H9 (cell line): ENCODE measurements at regions not wholly inside any gene's neighbourhood (a gene's known extent, or its start where the extent isn't known, plus 50 kb on each side); places are given as distances from the start of the nearest gene placed in this dataset.

Source experiments
- DNase-seq: peaks from one replicate; pipeline ENCODE4 v3.0.0-alpha.2; 2017
- H2AFZ ChIP-seq: one replicate; pipeline ENCODE4 v1.6.1; 2013; ENCODE audit warnings: mild to moderate bottlenecking, low read length, control low read depth, moderate library complexity
- H2AK5ac ChIP-seq: 2 replicates; pipeline ENCODE4 v1.6.1; 2013; ENCODE audit warnings: low read length, control low read depth, mixed read lengths; ENCODE audit not compliant: insufficient read length
- H2BK120ac ChIP-seq: one replicate; pipeline ENCODE4 v1.6.1; 2013; ENCODE audit warnings: low read depth, mild to moderate bottlenecking, low read length, control low read depth, inconsistent platforms; ENCODE audit not compliant: poor library complexity, severe bottlenecking
- H2BK12ac ChIP-seq: 2 replicates; pipeline ENCODE4 v1.6.1; 2013; ENCODE audit warnings: low read length, control low read depth, mixed read lengths, low read depth; ENCODE audit not compliant: insufficient read length
- H2BK15ac ChIP-seq: 2 replicates; pipeline ENCODE4 v1.6.1; 2013; ENCODE audit warnings: low read depth, low read length, control low read depth
- H2BK20ac ChIP-seq: one replicate; pipeline ENCODE4 v1.6.1; 2013; ENCODE audit warnings: low read depth, mild to moderate bottlenecking, low read length, control low read depth, inconsistent platforms; ENCODE audit not compliant: poor library complexity, severe bottlenecking
- H2BK5ac ChIP-seq: 2 replicates; pipeline ENCODE4 v1.6.1; 2013; ENCODE audit warnings: low read length, control low read depth, mixed read lengths; ENCODE audit not compliant: insufficient read length
- H3K14ac ChIP-seq: 2 replicates; pipeline ENCODE4 v1.6.1; 2013; ENCODE audit warnings: low read length, control low read depth; ENCODE audit not compliant: insufficient read depth
- H3K18ac ChIP-seq: 2 replicates; pipeline ENCODE4 v1.6.1; 2013; ENCODE audit warnings: low read depth, mild to moderate bottlenecking, mixed read lengths, low read length, control low read depth; ENCODE audit not compliant: insufficient read length
- H3K23ac ChIP-seq: 2 replicates; pipeline ENCODE4 v1.6.1; 2013; ENCODE audit warnings: low read length, control low read depth, mixed read lengths, low read depth; ENCODE audit not compliant: insufficient read length
- H3K23me2 ChIP-seq: 2 replicates; pipeline ENCODE4 v1.6.1; 2013; ENCODE audit warnings: low read depth, mild to moderate bottlenecking, mixed read lengths, low read length, control low read depth; ENCODE audit not compliant: insufficient read length, poor library complexity, severe bottlenecking
- H3K27ac ChIP-seq: 2 replicates; pipeline ENCODE4 v1.5.1; 2013; ENCODE audit warnings: low read length, control low read depth, mixed read lengths, low read depth; ENCODE audit not compliant: insufficient read length
- H3K27me3 ChIP-seq: 2 replicates; pipeline ENCODE4 v1.6.1; 2013; ENCODE audit warnings: low read length, control low read depth, inconsistent platforms; ENCODE audit not compliant: insufficient read depth
- H3K4ac ChIP-seq: 2 replicates; pipeline ENCODE4 v1.6.1; 2013; ENCODE audit warnings: low read depth, mild to moderate bottlenecking, control low read depth, inconsistent platforms, low read length, moderate library complexity
- H3K4me1 ChIP-seq: 2 replicates; pipeline ENCODE4 v1.6.1; 2013; ENCODE audit warnings: low read length, control low read depth, inconsistent platforms; ENCODE audit not compliant: insufficient read depth
- H3K4me2 ChIP-seq: 2 replicates; pipeline ENCODE4 v1.6.1; 2013; ENCODE audit warnings: low read length, control low read depth, mixed read lengths; ENCODE audit not compliant: insufficient read length, insufficient read depth
- H3K56ac ChIP-seq: 2 replicates; pipeline ENCODE4 v1.6.1; 2013; ENCODE audit warnings: low read depth, mild to moderate bottlenecking, mixed read lengths, low read length, control low read depth; ENCODE audit not compliant: insufficient read length
- H3K79me1 ChIP-seq: 2 replicates; pipeline ENCODE4 v1.6.1; 2013; ENCODE audit warnings: low read depth, mild to moderate bottlenecking, moderate library complexity, low read length, control low read depth, inconsistent platforms; ENCODE audit not compliant: insufficient read depth, poor library complexity, severe bottlenecking
- H3K79me2 ChIP-seq: 2 replicates; pipeline ENCODE4 v1.6.1; 2013; ENCODE audit warnings: low read length, control low read depth, inconsistent platforms; ENCODE audit not compliant: insufficient read depth
- H3K9ac ChIP-seq: 2 replicates; pipeline ENCODE4 v1.6.1; 2013; ENCODE audit warnings: low read length, control low read depth, mixed read lengths; ENCODE audit not compliant: insufficient read length; ENCODE audit errors: extremely low read depth
- H3K9me3 ChIP-seq: one replicate; pipeline ENCODE4 v1.6.1; 2013; ENCODE audit warnings: low read depth, low read length, inconsistent platforms; ENCODE audit not compliant: control insufficient read depth
- H3T11ph ChIP-seq: one replicate; pipeline ENCODE4 v1.6.1; 2013; ENCODE audit warnings: mild to moderate bottlenecking, low read length, control low read depth, inconsistent platforms
- H4K20me1 ChIP-seq: one replicate; pipeline ENCODE4 v1.6.1; 2013; ENCODE audit not compliant: control insufficient read depth, insufficient read length, insufficient read depth
- H4K5ac ChIP-seq: 2 replicates; pipeline ENCODE4 v1.6.1; 2013; ENCODE audit warnings: low read depth, mild to moderate bottlenecking, mixed read lengths, low read length, control low read depth; ENCODE audit not compliant: insufficient read length
- H4K8ac ChIP-seq: replicated peaks from 2 replicates; pipeline ENCODE4 v1.6.1; 2013; ENCODE audit warnings: low read length, control low read depth, mixed read lengths, low read depth; ENCODE audit not compliant: insufficient read length
- H4K91ac ChIP-seq: 2 replicates; pipeline ENCODE4 v1.6.1; 2013; ENCODE audit warnings: low read depth, mild to moderate bottlenecking, moderate library complexity, mixed read lengths, low read length, control low read depth; ENCODE audit not compliant: insufficient read length
- H3K27ac Mint-ChIP-seq, 3 experiments: 2 replicates in 2 of 3; 3 replicates in 1 of 3; pipeline ENCODE4 v1.8.0; 2020 to 2021; ENCODE audit warnings: mixed read lengths in 3 of 3, mild to moderate bottlenecking in 1 of 3, moderate library complexity in 1 of 3
- H3K27me3 Mint-ChIP-seq: 2 replicates; pipeline ENCODE4 v1.8.0; 2021; ENCODE audit warnings: low read depth, mild to moderate bottlenecking, moderate library complexity, mixed read lengths
- H3K36me3 Mint-ChIP-seq, 3 experiments: 2 replicates in 2 of 3; 3 replicates in 1 of 3; pipeline ENCODE4 v1.8.0; 2020 to 2021; ENCODE audit warnings: low read depth in 3 of 3, mixed read lengths in 3 of 3; ENCODE audit not compliant: insufficient read depth in 1 of 3
- H3K4me1 Mint-ChIP-seq, 2 experiments: 2 replicates each; pipeline ENCODE4 v1.8.0; 2020; ENCODE audit warnings: mixed read lengths in 2 of 2
- H3K4me3 Mint-ChIP-seq, 2 experiments: 2 replicates in 1 of 2; 3 replicates in 1 of 2; pipeline ENCODE4 v1.8.0; 2020 to 2021; ENCODE audit warnings: mild to moderate bottlenecking in 2 of 2, mixed read lengths in 2 of 2, moderate library complexity in 1 of 2
- H3K9me3 Mint-ChIP-seq, 2 experiments: 2 replicates in 1 of 2; 3 replicates in 1 of 2; pipeline ENCODE4 v1.8.0; 2020; ENCODE audit warnings: mild to moderate bottlenecking in 2 of 2, mixed read lengths in 2 of 2, moderate library complexity in 1 of 2
- CTCF ChIP-seq: fragments of 200-600 bp; sonication (generic); conservative IDR thresholded peaks from 3 replicates; pipeline ENCODE4 v1.8.0; 2021; ENCODE audit warnings: antibody characterized with exemption, mild to moderate bottlenecking
- WGBS: extraction: QIAGEN DNeasy Blood & Tissue Kit; methylation state at CpG from one replicate; pipeline ENCODE4 v1.1.7; 2013; ENCODE audit warnings: missing lambda C conversion rate, low lambda C conversion rate, mixed read lengths; ENCODE audit not compliant: insufficient read length; ENCODE audit errors: extremely low coverage; 5-methylcytosine and 5-hydroxymethylcytosine counted together

GRCh38 chr2:125405816-125406215, 1250.1 kb upstream of the GYPC start:
- H3K9me3 ChIP-seq: no peaks in the 10 kb centered on the region
- no CpG with 5 or more reads among the region's 2 CpGs for WGBS
- no peak overlapping the region for H2BK5ac ChIP-seq
- no peak overlapping the region for H3K27ac ChIP-seq
- DNase-seq: no peak
- no peak overlapping the region for H2BK12ac ChIP-seq
- H3K56ac ChIP-seq: no peak overlapping the region
- no peak overlapping the region for H3K18ac ChIP-seq
- H3K14ac ChIP-seq: no peak overlapping the region
- H3K23me2 ChIP-seq: no peaks in the 10 kb centered on the region
- no peak overlapping the region for H2BK120ac ChIP-seq
- H3T11ph ChIP-seq: no peak overlapping the region
- no peak overlapping the region for H2AFZ ChIP-seq
- no peaks in the 10 kb centered on the region for H3K27me3 ChIP-seq
- Mint-ChIP-seq H3K27ac (peak overlapping the region in 1 of 3 experiments; percentile 16; a peak in 1 of 7 replicates), H3K9me3 (no peaks in the 10 kb centered on the region), H3K36me3 (no peaks in the 10 kb centered on the region), H3K4me3 (no peak overlapping the region), H3K27me3 (no peaks in the 10 kb centered on the region), H3K4me1 (no peaks in the 10 kb centered on the region)
- no peaks in the 10 kb centered on the region; the same call in 1 of the 2 replicates for H3K4me1 ChIP-seq
- H3K79me1 ChIP-seq: no peaks in the 10 kb centered on the region
- H2BK20ac ChIP-seq: no peak overlapping the region
- H2AK5ac ChIP-seq: no peak overlapping the region
- no peak overlapping the region for H2BK15ac ChIP-seq
- no peak overlapping the region for H3K9ac ChIP-seq
- no peak overlapping the region for H4K5ac ChIP-seq
- no peaks in the 10 kb centered on the region for H3K79me2 ChIP-seq
- no peak overlapping the region for H4K8ac ChIP-seq
- H4K91ac ChIP-seq: no peak overlapping the region
- H3K4me2 ChIP-seq: no peak overlapping the region
- no peak overlapping the region for H3K23ac ChIP-seq
- H4K20me1 ChIP-seq: no peaks in the 10 kb centered on the region
- H3K4ac ChIP-seq: no peak overlapping the region
- TF ChIP-seq CTCF: no peak
